RWPE2 (cell line): ENCODE measurements at regions not wholly inside any gene's neighbourhood (a gene's known extent, or its start where the extent isn't known, plus 50 kb on each side); places are given as distances from the start of the nearest gene placed in this dataset.

Experiments
- ATAC-seq: fragments of 200-7000 bp; cut with Tn5 transposase; 3 replicates; pipeline ENCODE4 v1.9.1; 2021; ENCODE audit warnings: low read depth
- DNase-seq: peaks from one replicate; pipeline ENCODE4 v3.0.0-alpha.2; 2020; ENCODE audit warnings: low spot score
- H3K27ac ChIP-seq: fragments of 450-650 bp; 2 replicates; pipeline ENCODE4 v1.5.1; 2017; ENCODE audit warnings: mild to moderate bottlenecking; ENCODE audit not compliant: poor library complexity, severe bottlenecking
- H3K27me3 ChIP-seq: fragments of 250-450 bp; sonication (Bioruptor Pico); 2 replicates; pipeline ENCODE4 v1.5.1; 2021; ENCODE audit warnings: mild to moderate bottlenecking, moderate library complexity; ENCODE audit not compliant: insufficient read depth, poor library complexity, severe bottlenecking
- H3K36me3 ChIP-seq: fragments of 250-450 bp; sonication (Bioruptor Pico); 2 replicates; pipeline ENCODE4 v1.5.1; 2020; ENCODE audit warnings: low read depth, mild to moderate bottlenecking, moderate library complexity
- H3K4me1 ChIP-seq: fragments of 250-450 bp; sonication (Bioruptor Pico); 2 replicates; pipeline ENCODE4 v1.5.1; 2021; ENCODE audit warnings: mild to moderate bottlenecking, moderate library complexity; ENCODE audit not compliant: insufficient read depth, poor library complexity, severe bottlenecking
- H3K4me3 ChIP-seq: fragments of 250-450 bp; sonication (Bioruptor Pico); 2 replicates; pipeline ENCODE4 v1.5.1; 2021; ENCODE audit warnings: mild to moderate bottlenecking, moderate library complexity; ENCODE audit not compliant: severe bottlenecking
- H3K9me3 ChIP-seq: fragments of 250-450 bp; sonication (Bioruptor Pico); 2 replicates; pipeline ENCODE4 v1.5.1; 2021; ENCODE audit warnings: mild to moderate bottlenecking, moderate library complexity; ENCODE audit not compliant: severe bottlenecking
- TF ChIP-seq, protein P1 (sequence below): fragments of 450-650 bp; IDR thresholded peaks from one replicate; pipeline ENCODE4 v1.5.1; 2017; ENCODE audit warnings: mild to moderate bottlenecking, moderate library complexity; ENCODE audit not compliant: poor library complexity, severe bottlenecking

GRCh38 chr5:156135531-156135930 lies 191.4 kb upstream of the SGCD start:
- H3K27me3 ChIP-seq = no peaks in the 10 kb centered on the region
- TF ChIP-seq, protein P1, sequence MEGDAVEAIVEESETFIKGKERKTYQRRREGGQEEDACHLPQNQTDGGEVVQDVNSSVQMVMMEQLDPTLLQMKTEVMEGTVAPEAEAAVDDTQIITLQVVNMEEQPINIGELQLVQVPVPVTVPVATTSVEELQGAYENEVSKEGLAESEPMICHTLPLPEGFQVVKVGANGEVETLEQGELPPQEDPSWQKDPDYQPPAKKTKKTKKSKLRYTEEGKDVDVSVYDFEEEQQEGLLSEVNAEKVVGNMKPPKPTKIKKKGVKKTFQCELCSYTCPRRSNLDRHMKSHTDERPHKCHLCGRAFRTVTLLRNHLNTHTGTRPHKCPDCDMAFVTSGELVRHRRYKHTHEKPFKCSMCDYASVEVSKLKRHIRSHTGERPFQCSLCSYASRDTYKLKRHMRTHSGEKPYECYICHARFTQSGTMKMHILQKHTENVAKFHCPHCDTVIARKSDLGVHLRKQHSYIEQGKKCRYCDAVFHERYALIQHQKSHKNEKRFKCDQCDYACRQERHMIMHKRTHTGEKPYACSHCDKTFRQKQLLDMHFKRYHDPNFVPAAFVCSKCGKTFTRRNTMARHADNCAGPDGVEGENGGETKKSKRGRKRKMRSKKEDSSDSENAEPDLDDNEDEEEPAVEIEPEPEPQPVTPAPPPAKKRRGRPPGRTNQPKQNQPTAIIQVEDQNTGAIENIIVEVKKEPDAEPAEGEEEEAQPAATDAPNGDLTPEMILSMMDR = no peak
- no peak for DNase-seq
- H3K4me3 ChIP-seq = no peak overlapping the region
- H3K36me3 ChIP-seq = no peaks in the 10 kb centered on the region
- no peak overlapping the region for H3K27ac ChIP-seq
- no peaks in the 10 kb centered on the region for H3K4me1 ChIP-seq
- ATAC-seq = no peak
- peaks cover 3% of the 10 kb centered on the region for H3K9me3 ChIP-seq

DNA sequence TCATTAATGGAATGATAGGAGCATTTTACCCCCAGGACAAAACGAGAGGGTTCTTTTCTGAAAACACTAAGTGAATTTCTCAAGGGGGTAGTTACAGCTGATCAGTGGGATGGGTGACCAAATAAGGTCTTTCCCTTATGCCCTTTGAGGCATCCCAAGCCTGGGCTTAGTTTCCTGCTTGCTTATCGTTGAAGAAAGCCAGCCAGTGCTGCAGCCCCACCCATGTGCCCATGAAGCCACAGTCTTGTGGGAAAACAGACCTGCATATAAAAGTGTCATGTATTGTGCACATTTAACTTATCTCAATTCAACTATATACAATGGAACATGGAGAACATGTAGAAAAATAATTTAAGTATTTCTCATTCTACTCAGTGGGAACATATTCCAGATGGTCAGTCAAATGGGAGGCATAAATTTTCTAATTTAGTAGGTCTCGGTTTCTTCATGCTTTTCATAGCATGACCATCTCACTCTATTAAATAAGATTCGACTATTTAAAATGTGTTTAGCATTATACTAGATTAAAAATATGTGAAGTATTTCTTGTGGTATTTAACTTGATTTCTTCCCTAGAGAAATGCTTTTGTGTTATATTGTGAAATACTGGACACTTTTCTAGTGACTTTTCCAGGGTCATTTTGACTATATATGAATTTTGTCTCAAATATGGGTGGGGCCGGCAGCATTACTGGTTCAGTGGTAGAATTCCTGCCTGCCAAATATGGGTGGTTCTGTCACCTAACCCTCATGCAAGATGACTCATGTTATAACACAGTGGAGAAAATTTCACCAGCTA lies 189.7 kb upstream of the SGCD start:
- no peaks in the 10 kb centered on the region for H3K4me1 ChIP-seq
- H3K27me3 ChIP-seq = no peaks in the 10 kb centered on the region
- TF ChIP-seq, protein P1 = no peak
- no peak overlapping the region for H3K27ac ChIP-seq
- H3K9me3 ChIP-seq = peaks cover 3% of the 10 kb centered on the region
- DNase-seq = no peak
- H3K4me3 ChIP-seq = no peak overlapping the region
- no peaks in the 10 kb centered on the region for H3K36me3 ChIP-seq
- 0 out of 3 replicates have a peak, but pooled peaks have one; percentile 40 for ATAC-seq

DNA sequence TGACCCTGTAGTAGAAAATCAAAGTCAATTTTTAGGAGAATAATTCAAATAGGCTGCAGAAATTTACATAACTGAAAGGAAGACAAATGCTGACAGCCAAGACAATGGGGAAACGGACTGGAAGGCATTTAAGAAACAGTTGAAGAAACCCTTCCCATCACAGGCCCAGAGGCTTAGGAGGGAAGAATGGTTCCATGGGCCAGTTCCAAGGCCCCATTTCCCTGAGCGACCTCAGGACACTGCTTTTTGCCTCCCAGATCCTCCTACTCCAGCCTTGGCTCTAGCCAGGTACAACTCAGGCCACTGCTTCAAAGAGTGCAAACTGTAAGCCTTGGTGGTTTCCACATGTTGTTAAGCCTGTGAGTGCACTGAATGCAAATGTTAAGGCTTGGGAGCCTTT lies 184.1 kb upstream of the SGCD start:
- H3K4me1 ChIP-seq = peaks cover 3% of the 10 kb centered on the region
- TF ChIP-seq, protein P1 = no peak
- H3K36me3 ChIP-seq = no peaks in the 10 kb centered on the region
- DNase-seq (no peak), ATAC-seq (no peak)
- no peak overlapping the region for H3K27ac ChIP-seq
- peaks cover 12% of the 10 kb centered on the region for H3K9me3 ChIP-seq
- no peaks in the 10 kb centered on the region for H3K27me3 ChIP-seq
- H3K4me3 ChIP-seq = no peak overlapping the region

DNA sequence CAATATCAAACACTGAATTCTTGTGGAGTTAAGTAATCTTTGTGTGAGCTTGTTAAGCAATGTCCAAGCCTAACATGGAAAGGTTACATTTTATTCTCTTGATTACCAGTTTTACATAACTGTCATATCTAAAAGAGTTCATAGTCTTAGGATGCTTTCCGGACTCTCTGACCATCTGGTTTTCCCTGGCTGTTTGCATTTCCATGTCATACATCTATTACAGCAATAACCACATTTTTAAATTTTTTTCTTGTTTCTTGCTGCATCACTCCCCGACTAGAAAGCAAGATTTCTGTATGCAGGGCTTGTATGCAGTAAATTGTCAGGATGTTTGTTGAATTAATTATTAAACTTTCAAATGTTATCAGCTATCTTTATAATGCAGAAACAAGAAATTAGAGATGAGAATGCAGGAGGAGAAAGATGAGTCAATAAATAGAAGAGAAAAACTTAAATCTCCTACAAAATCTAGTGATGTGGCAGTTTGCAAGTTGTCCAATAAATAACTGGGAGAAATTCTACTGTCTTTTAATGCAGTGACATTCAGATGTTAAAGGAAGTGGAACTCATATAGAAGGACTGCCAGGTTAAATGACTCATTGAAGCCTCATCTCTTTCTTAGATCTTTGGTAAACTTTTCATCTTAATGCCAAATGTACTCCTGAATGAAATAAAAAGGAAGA lies 179.6 kb upstream of the SGCD start:
- ATAC-seq (peak; percentile 57; the same call in 2 of the 3 replicates), DNase-seq (no peak)
- no peak overlapping the region for H3K27ac ChIP-seq
- H3K36me3 ChIP-seq = no peaks in the 10 kb centered on the region
- no peaks in the 10 kb centered on the region for H3K27me3 ChIP-seq
- H3K4me3 ChIP-seq = no peak overlapping the region
- TF ChIP-seq, protein P1 = no peak
- H3K4me1 ChIP-seq = peaks cover 3% of the 10 kb centered on the region
- peaks cover 9% of the 10 kb centered on the region for H3K9me3 ChIP-seq

- Histone ChIP-seq H3K27ac (no peak overlapping the region), H3K4me3 (no peak overlapping the region), H3K36me3 (no peaks in the 10 kb centered on the region), H3K27me3 (no peaks in the 10 kb centered on the region), H3K9me3 (peaks cover 9% of the 10 kb centered on the region), H3K4me1 (peaks cover 3% of the 10 kb centered on the region)
- DNase-seq (no peak), ATAC-seq (0 out of 3 replicates have a peak, but pooled peaks have one; percentile 10)
- TF ChIP-seq, protein P1 = no peak
Observed at GRCh38 chr5:156147944-156148285, 179.0 kb upstream of the SGCD start.
